Urinary bladder (tissue), 3 donors: ENCODE measurements at regions not wholly inside any gene's neighbourhood (a gene's known extent, or its start where the extent isn't known, plus 50 kb on each side); places are given as distances from the start of the nearest gene placed in this dataset.
"Not testable (repeated sequence)": the region's sequence is repeated elsewhere in the genome, so short reads cannot be mapped to it uniquely, and the experiment has no call there.

Experiments
- DNase-seq: peaks from one replicate; pipeline ENCODE4 v3.0.0-alpha.2; 2015; ENCODE audit errors: extremely low spot score
- H3K27ac ChIP-seq: one replicate; pipeline ENCODE4 v1.5.1; 2013; ENCODE audit warnings: low read depth, mild to moderate bottlenecking, moderate library complexity
- H3K36me3 ChIP-seq: one replicate; pipeline ENCODE4 v1.6.1; 2013; ENCODE audit warnings: mild to moderate bottlenecking, moderate library complexity; ENCODE audit not compliant: insufficient read depth
- H3K4me1 ChIP-seq: one replicate; pipeline ENCODE4 v1.6.1; 2013; ENCODE audit warnings: mild to moderate bottlenecking, moderate library complexity; ENCODE audit not compliant: insufficient read depth
- H3K4me3 ChIP-seq: one replicate; pipeline ENCODE4 v1.5.1; 2013; ENCODE audit warnings: low read depth, low read length
- WGBS: extraction: QIAGEN DNeasy Blood & Tissue Kit; methylation state at CpG from one replicate; pipeline ENCODE4 v1.1.7; 2013; 5-methylcytosine and 5-hydroxymethylcytosine counted together
- donor health status: healthy with polysubstance abuse.
- donor health status: healthy.

- no peaks in the 10 kb centered on the region for H3K4me1 ChIP-seq
- no peaks in the 10 kb centered on the region for H3K36me3 ChIP-seq
- no peak for DNase-seq
- 51% methylated on average over 5 of the region's 5 CpGs for WGBS
- H3K27ac ChIP-seq = no peak overlapping the region
- no peak overlapping the region for H3K4me3 ChIP-seq
Measured at GRCh38 chr3:18086760-18087159, 338.4 kb downstream of the SATB1 start.

GRCh38 chr3:18086078-18086477 lies 339.1 kb downstream of the SATB1 start:
- 43% methylated on average over 7 of the region's 7 CpGs for WGBS
- Histone ChIP-seq H3K36me3 (no peaks in the 10 kb centered on the region), H3K4me1 (no peaks in the 10 kb centered on the region), H3K4me3 (no peak overlapping the region), H3K27ac (no peak overlapping the region)
- DNase-seq = no peak

GRCh38 chr3:18085429-18085828 lies 339.7 kb downstream of the SATB1 start:
- no peak overlapping the region for H3K27ac ChIP-seq
- H3K4me3 ChIP-seq = no peak overlapping the region
- 68% methylated on average over 4 of the region's 4 CpGs for WGBS
- H3K36me3 ChIP-seq = no peaks in the 10 kb centered on the region
- DNase-seq = no peak
- no peaks in the 10 kb centered on the region for H3K4me1 ChIP-seq

GRCh38 chr3:18083273-18083590 lies 340.8 kb upstream of the TBC1D5 start:
- H3K4me1 ChIP-seq, H3K4me3 ChIP-seq, H3K27ac ChIP-seq, H3K36me3 ChIP-seq, DNase-seq: not testable (repeated sequence)
- WGBS = 84% methylated on average over 1 of the region's 1 CpG

GRCh38 chr3:18082551-18083272 lies 340.3 kb upstream of the TBC1D5 start:
- Histone ChIP-seq H3K4me1 (no peaks in the 10 kb centered on the region), H3K36me3 (no peaks in the 10 kb centered on the region), H3K27ac (no peak overlapping the region), H3K4me3 (no peak overlapping the region)
- DNase-seq = no peak
- 88% methylated on average over 3 of the region's 3 CpGs for WGBS

- no peak overlapping the region for H3K4me3 ChIP-seq
- no peak for DNase-seq
- H3K4me1 ChIP-seq = no peaks in the 10 kb centered on the region
- no peaks in the 10 kb centered on the region for H3K36me3 ChIP-seq
- H3K27ac ChIP-seq = no peak overlapping the region
Measured at GRCh38 chr3:18080198-18080689, 337.8 kb upstream of the TBC1D5 start.

- DNase-seq = no peak
- H3K27ac ChIP-seq = no peak overlapping the region
- H3K4me1 ChIP-seq = no peaks in the 10 kb centered on the region
- H3K4me3 ChIP-seq = no peak overlapping the region
- H3K36me3 ChIP-seq = no peaks in the 10 kb centered on the region
- WGBS = 60% methylated on average over 3 of the region's 3 CpGs
Measured at GRCh38 chr3:18079739-18080138, 337.3 kb upstream of the TBC1D5 start.

GRCh38 chr3:18079062-18079461 lies 336.6 kb upstream of the TBC1D5 start:
- DNase-seq = no peak

GRCh38 chr3:18077128-18077840 lies 334.9 kb upstream of the TBC1D5 start:
- no peaks in the 10 kb centered on the region for H3K36me3 ChIP-seq
- H3K4me3 ChIP-seq = no peak overlapping the region
- 71% methylated on average over 7 of the region's 7 CpGs for WGBS
- H3K4me1 ChIP-seq = no peaks in the 10 kb centered on the region
- DNase-seq = no peak
- no peak overlapping the region for H3K27ac ChIP-seq

More at GRCh38 chr3:18079062-18079461, 336.6 kb upstream of the TBC1D5 start:
- Histone ChIP-seq H3K4me1 (no peaks in the 10 kb centered on the region), H3K4me3 (no peak overlapping the region), H3K27ac (no peak overlapping the region), H3K36me3 (no peaks in the 10 kb centered on the region)
- WGBS = 99% methylated on average over 3 of the region's 3 CpGs

GRCh38 chr3:18076301-18076700 lies 333.9 kb upstream of the TBC1D5 start:
- no peak overlapping the region for H3K4me3 ChIP-seq
- WGBS = 95% methylated on average over 1 of the region's 1 CpG
- H3K4me1 ChIP-seq = no peaks in the 10 kb centered on the region
- DNase-seq = no peak
- H3K36me3 ChIP-seq = no peaks in the 10 kb centered on the region
- H3K27ac ChIP-seq = no peak overlapping the region

- 95% methylated on average over 1 of the region's 1 CpG for WGBS
- no peak for DNase-seq
- H3K36me3 ChIP-seq = no peaks in the 10 kb centered on the region
- H3K4me1 ChIP-seq = no peaks in the 10 kb centered on the region
- H3K4me3 ChIP-seq = no peak overlapping the region
- H3K27ac ChIP-seq = no peak overlapping the region
Measured at GRCh38 chr3:18075799-18076198, 333.4 kb upstream of the TBC1D5 start.

GRCh38 chr3:18071833-18072232 lies 329.4 kb upstream of the TBC1D5 start:
- no peaks in the 10 kb centered on the region for H3K36me3 ChIP-seq
- no peak for DNase-seq
- no peaks in the 10 kb centered on the region for H3K4me1 ChIP-seq
- no peak overlapping the region for H3K4me3 ChIP-seq
- no peak overlapping the region for H3K27ac ChIP-seq

- no peak for DNase-seq
- Histone ChIP-seq H3K4me3 (no peak overlapping the region), H3K4me1 (no peaks in the 10 kb centered on the region), H3K36me3 (no peaks in the 10 kb centered on the region), H3K27ac (no peak overlapping the region)
- 85% methylated on average over 1 of the region's 1 CpG for WGBS
Measured at GRCh38 chr3:18070944-18071343, 328.5 kb upstream of the TBC1D5 start.

GRCh38 chr3:18070231-18070630 lies 327.8 kb upstream of the TBC1D5 start:
- DNase-seq = no peak
- no peak overlapping the region for H3K27ac ChIP-seq
- no peaks in the 10 kb centered on the region for H3K36me3 ChIP-seq
- no peaks in the 10 kb centered on the region for H3K4me1 ChIP-seq
- H3K4me3 ChIP-seq = no peak overlapping the region
- WGBS = 84% methylated on average over 2 of the region's 2 CpGs
